HL-60 (cell line): ENCODE measurements at regions not wholly inside any gene's neighbourhood (a gene's known extent, or its start where the extent isn't known, plus 50 kb on each side); places are given as distances from the start of the nearest gene placed in this dataset.

ENCODE experiments used
- DNase-seq, 2 experiments: peaks; one replicate each; pipeline ENCODE4 v3.0.0-alpha.2; 2010 to 2020; ENCODE audit warnings: low read depth in 1 of 2, low spot score in 1 of 2
- H3K27ac ChIP-seq: fragments of 250-450 bp; sonication (Bioruptor Pico); replicated peaks from 2 replicates; pipeline ENCODE4 v1.5.1; 2020; ENCODE audit warnings: mild to moderate bottlenecking, moderate library complexity
- H3K27me3 ChIP-seq: fragments of 250-450 bp; sonication (Bioruptor Pico); 2 replicates; pipeline ENCODE4 v1.5.1; 2021; ENCODE audit warnings: mild to moderate bottlenecking, moderate library complexity; ENCODE audit not compliant: insufficient read depth, poor library complexity, severe bottlenecking
- H3K4me3 ChIP-seq: replicated peaks from 2 replicates; pipeline ENCODE4 v1.5.1; 2011; ENCODE audit warnings: mild to moderate bottlenecking, control low read depth, low read length; ENCODE audit not compliant: insufficient read depth
- CTCF ChIP-seq: IDR thresholded peaks from one replicate; pipeline ENCODE4 v1.5.1; 2011; ENCODE audit warnings: low read length, control low read depth, inconsistent platforms; ENCODE audit not compliant: insufficient read depth
- GABPA ChIP-seq: IDR thresholded peaks from 2 replicates; pipeline ENCODE4 v1.6.1; 2012; ENCODE audit warnings: low read depth
- POLR2AphosphoS5 ChIP-seq: IDR thresholded peaks from 2 replicates; pipeline ENCODE4 v1.6.1; 2012; ENCODE audit warnings: low read depth
- SPI1 ChIP-seq: IDR thresholded peaks from 2 replicates; pipeline ENCODE4 v1.6.1; 2012; ENCODE audit warnings: low read depth, mild to moderate bottlenecking, borderline replicate concordance
- TF ChIP-seq, protein P1 (sequence below): IDR thresholded peaks from 2 replicates; pipeline ENCODE4 v1.6.1; 2012; ENCODE audit warnings: low read depth; ENCODE audit not compliant: insufficient replicate concordance

- no peaks in the 10 kb centered on the region for H3K27me3 ChIP-seq
- DNase-seq = no peak
- TF ChIP-seq, protein P1, sequence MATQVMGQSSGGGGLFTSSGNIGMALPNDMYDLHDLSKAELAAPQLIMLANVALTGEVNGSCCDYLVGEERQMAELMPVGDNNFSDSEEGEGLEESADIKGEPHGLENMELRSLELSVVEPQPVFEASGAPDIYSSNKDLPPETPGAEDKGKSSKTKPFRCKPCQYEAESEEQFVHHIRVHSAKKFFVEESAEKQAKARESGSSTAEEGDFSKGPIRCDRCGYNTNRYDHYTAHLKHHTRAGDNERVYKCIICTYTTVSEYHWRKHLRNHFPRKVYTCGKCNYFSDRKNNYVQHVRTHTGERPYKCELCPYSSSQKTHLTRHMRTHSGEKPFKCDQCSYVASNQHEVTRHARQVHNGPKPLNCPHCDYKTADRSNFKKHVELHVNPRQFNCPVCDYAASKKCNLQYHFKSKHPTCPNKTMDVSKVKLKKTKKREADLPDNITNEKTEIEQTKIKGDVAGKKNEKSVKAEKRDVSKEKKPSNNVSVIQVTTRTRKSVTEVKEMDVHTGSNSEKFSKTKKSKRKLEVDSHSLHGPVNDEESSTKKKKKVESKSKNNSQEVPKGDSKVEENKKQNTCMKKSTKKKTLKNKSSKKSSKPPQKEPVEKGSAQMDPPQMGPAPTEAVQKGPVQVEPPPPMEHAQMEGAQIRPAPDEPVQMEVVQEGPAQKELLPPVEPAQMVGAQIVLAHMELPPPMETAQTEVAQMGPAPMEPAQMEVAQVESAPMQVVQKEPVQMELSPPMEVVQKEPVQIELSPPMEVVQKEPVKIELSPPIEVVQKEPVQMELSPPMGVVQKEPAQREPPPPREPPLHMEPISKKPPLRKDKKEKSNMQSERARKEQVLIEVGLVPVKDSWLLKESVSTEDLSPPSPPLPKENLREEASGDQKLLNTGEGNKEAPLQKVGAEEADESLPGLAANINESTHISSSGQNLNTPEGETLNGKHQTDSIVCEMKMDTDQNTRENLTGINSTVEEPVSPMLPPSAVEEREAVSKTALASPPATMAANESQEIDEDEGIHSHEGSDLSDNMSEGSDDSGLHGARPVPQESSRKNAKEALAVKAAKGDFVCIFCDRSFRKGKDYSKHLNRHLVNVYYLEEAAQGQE = no peak
- TF ChIP-seq CTCF = no peak
- no peak for TF ChIP-seq POLR2AphosphoS5
- TF ChIP-seq GABPA = no peak
- TF ChIP-seq SPI1 = no peak
These were observed 270.6 kb upstream of the ZC3H12C start for GRCh38 chr11:109822436-109823102.

DNA sequence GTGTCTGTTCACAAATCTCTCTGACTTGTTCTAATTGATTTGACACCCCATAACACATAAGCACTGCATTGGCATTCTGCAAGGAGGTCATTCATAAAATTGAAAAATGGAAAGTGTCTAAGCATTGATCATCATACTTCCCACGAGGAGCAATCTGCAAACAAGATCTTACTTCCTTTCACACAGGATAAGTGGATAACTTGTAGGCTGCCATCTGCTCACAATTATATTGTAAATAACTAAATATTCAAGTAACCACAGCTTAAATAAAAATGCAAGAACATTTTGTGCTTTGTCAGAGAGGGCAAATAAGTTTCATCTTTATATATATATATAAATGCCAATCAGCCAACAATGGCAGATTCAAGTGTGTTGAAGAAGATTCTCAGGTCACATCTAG is 264.8 kb upstream of the ZC3H12C start:
- H3K27me3 ChIP-seq = no peaks in the 10 kb centered on the region
- H3K4me3 ChIP-seq = no peak overlapping the region
- no peak overlapping the region for H3K27ac ChIP-seq
- DNase-seq = no peak
- TF ChIP-seq SPI1 = no peak
- no peak for TF ChIP-seq CTCF
- TF ChIP-seq GABPA = no peak
- no peak for TF ChIP-seq POLR2AphosphoS5
- TF ChIP-seq, protein P1 = no peak

More at GRCh38 chr11:109822436-109823102, 270.6 kb upstream of the ZC3H12C start:
- Histone ChIP-seq H3K27ac (no peak overlapping the region), H3K4me3 (no peak overlapping the region)

DNA sequence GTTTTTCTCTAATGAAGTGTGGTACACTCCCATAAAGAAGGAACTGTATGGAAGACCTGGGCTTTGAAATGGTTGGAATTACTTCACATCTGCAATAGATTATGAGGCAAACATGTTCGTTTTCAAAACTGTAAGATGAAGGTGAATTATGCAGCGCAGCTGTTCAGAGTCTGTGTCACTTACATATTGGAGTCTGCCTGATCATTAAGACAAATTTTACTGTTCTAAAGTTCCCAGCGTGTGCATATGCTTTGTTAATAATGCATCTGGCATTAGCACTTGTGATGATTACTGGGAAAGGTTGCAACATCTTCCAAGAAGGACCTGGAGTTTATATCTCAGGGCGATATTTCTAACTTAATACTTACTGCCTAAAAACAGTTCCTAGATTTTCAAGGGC is 255.2 kb upstream of the ZC3H12C start:
- no peak for DNase-seq
- no peak overlapping the region for H3K27ac ChIP-seq
- TF ChIP-seq POLR2AphosphoS5 (no peak), SPI1 (no peak), CTCF (no peak), GABPA (no peak)
- TF ChIP-seq, protein P1 = no peak
- no peaks in the 10 kb centered on the region for H3K27me3 ChIP-seq
- no peak overlapping the region for H3K4me3 ChIP-seq
